SK-N-SH (cell line): ENCODE measurements at regions not wholly inside any gene's neighbourhood (a gene's known extent, or its start where the extent isn't known, plus 50 kb on each side); places are given as distances from the start of the nearest gene placed in this dataset.
A peak's percentile ranks its signal among the peaks of the same experiment; 100 is the strongest.

Source experiments
- CTCF ChIA-PET: fragments of 300-600, 350-600 bp; formaldehyde crosslinking; extraction: SDS; loops from one replicate; lab custom pipeline; 2021; lab: Yijun Ruan, JAX
- POLR2A ChIA-PET: fragments of 350-600 bp; sonication (Branson Sonifier 250); formaldehyde crosslinking; extraction: SDS; loops from one replicate; lab custom pipeline; 2020; ENCODE audit warnings: antibody characterized with exemption, inconsistent platforms; lab: Yijun Ruan, JAX
- DNase-seq: peaks from one replicate; pipeline ENCODE4 v3.0.0; 2012
- H2AFZ ChIP-seq: fragments of 200-600 bp; sonication (generic); 2 replicates; pipeline ENCODE4 v1.8.1; 2016; ENCODE audit warnings: antibody characterized with exemption, mild to moderate bottlenecking, low read depth
- H3F3A ChIP-seq: fragments of 200-600 bp; sonication (generic); replicated peaks from 2 replicates; pipeline ENCODE3; 2016; ENCODE audit warnings: antibody characterized with exemption, mild to moderate bottlenecking; ENCODE audit not compliant: insufficient read depth
- H3K27ac ChIP-seq, 2 experiments: fragments of 200-500 bp in 1 of 2; fragments of 200-600 bp in 1 of 2; sonication (Bioruptor generic) in 1 of 2; sonication (generic), shearing (Covaris generic) in 1 of 2; 2 replicates each; pipeline versions ENCODE4 v1.5.1 to v1.6.1; 2014 to 2016; ENCODE audit warnings: low read depth in 2 of 2, inconsistent platforms in 1 of 2, low read length in 1 of 2, mild to moderate bottlenecking in 1 of 2, mixed read lengths in 1 of 2
- H3K27me3 ChIP-seq: fragments of 200-600 bp; sonication (generic), shearing (Covaris generic); 2 replicates; pipeline ENCODE4 v1.6.1; 2016; ENCODE audit warnings: mixed run types; ENCODE audit not compliant: insufficient read depth
- H3K36me3 ChIP-seq, 2 experiments: fragments of 200-500 bp in 1 of 2; fragments of 200-600 bp in 1 of 2; sonication (Bioruptor generic) in 1 of 2; sonication (generic) in 1 of 2; replicated peaks in 1 of 2; 2 replicates each; pipeline versions ENCODE3 to v1.5.1; 2014 to 2016; ENCODE audit warnings: low read length in 1 of 2, mild to moderate bottlenecking in 1 of 2; ENCODE audit not compliant: insufficient read depth in 2 of 2, control insufficient read depth in 1 of 2
- H3K4me1 ChIP-seq, 2 experiments: fragments of 200-500 bp in 1 of 2; fragments of 200-600 bp in 1 of 2; sonication (Bioruptor generic) in 1 of 2; sonication (generic), shearing (Covaris generic) in 1 of 2; 2 replicates each; pipeline versions ENCODE4 v1.5.1 to v1.6.1; 2014 to 2016; ENCODE audit warnings: low read depth in 1 of 2, low read length in 1 of 2, mixed run types in 1 of 2; ENCODE audit not compliant: insufficient read depth in 2 of 2, control insufficient read depth in 1 of 2
- H3K4me2 ChIP-seq: fragments of 200-600 bp; sonication (generic), shearing (Covaris generic); 2 replicates; pipeline ENCODE4 v1.6.1; 2017; ENCODE audit warnings: mixed run types
- H3K4me3 ChIP-seq, 2 experiments: fragments of 200-500 bp in 1 of 2; fragments of 200-600 bp in 1 of 2; sonication (Bioruptor generic) in 1 of 2; sonication (generic), shearing (Covaris generic) in 1 of 2; 2 replicates each; pipeline versions ENCODE4 v1.5.1 to v1.8.1; 2014 to 2016; ENCODE audit warnings: low read depth in 2 of 2, inconsistent platforms in 1 of 2, low read length in 1 of 2, mild to moderate bottlenecking in 1 of 2, mixed read lengths in 1 of 2, moderate library complexity in 1 of 2
- H3K79me2 ChIP-seq: fragments of 200-600 bp; sonication (generic); 2 replicates; pipeline ENCODE4 v1.8.1; 2017; ENCODE audit warnings: mild to moderate bottlenecking; ENCODE audit not compliant: insufficient read depth
- H3K9ac ChIP-seq: fragments of 200-600 bp; sonication (generic); 2 replicates; pipeline ENCODE4 v1.6.1; 2017; ENCODE audit warnings: mixed run types
- H3K9me2 ChIP-seq: fragments of 200-600 bp; sonication (generic); 2 replicates; pipeline ENCODE4 v1.6.1; 2017; ENCODE audit warnings: mixed run types
- H3K9me3 ChIP-seq: fragments of 200-600 bp; sonication (generic); 2 replicates; pipeline ENCODE4 v1.6.1; 2017; ENCODE audit warnings: mixed run types, mild to moderate bottlenecking, moderate library complexity
- H4K20me1 ChIP-seq: fragments of 200-600 bp; sonication (generic); 2 replicates; pipeline ENCODE4 v1.6.1; 2017; ENCODE audit warnings: mild to moderate bottlenecking, mixed run types; ENCODE audit not compliant: insufficient read depth
- FOSL2 ChIP-seq: IDR thresholded peaks from 2 replicates; pipeline ENCODE4 v1.4.0; 2012; ENCODE audit warnings: low read depth, mild to moderate bottlenecking, moderate library complexity, borderline replicate concordance
- JUND ChIP-seq: IDR thresholded peaks from 2 replicates; pipeline ENCODE4 v1.4.0; 2012
- MXI1 ChIP-seq: IDR thresholded peaks from 2 replicates; pipeline ENCODE4 v1.6.1; 2012; ENCODE audit warnings: mild to moderate bottlenecking, low read depth, low read length, improper control_type of control experiment
- NFIC ChIP-seq: IDR thresholded peaks from 2 replicates; pipeline ENCODE4 v1.4.0; 2012; ENCODE audit warnings: borderline replicate concordance
- RAD21 ChIP-seq: IDR thresholded peaks from 2 replicates; pipeline ENCODE4 v1.6.1; 2012; ENCODE audit warnings: mild to moderate bottlenecking, low read length
- RFX5 ChIP-seq: IDR thresholded peaks from 2 replicates; pipeline ENCODE4 v1.6.1; 2012; ENCODE audit warnings: mild to moderate bottlenecking, improper control_type of control experiment, low read length
- TEAD4 ChIP-seq: IDR thresholded peaks from 2 replicates; pipeline ENCODE4 v1.4.0; 2012; ENCODE audit warnings: mild to moderate bottlenecking, borderline replicate concordance; ENCODE audit not compliant: insufficient read depth
- WGBS: methylation state at CpG from one replicate; pipeline ENCODE4 v1.1.6; 2017; ENCODE audit warnings: low lambda C conversion rate; 5-methylcytosine and 5-hydroxymethylcytosine counted together
- TF ChIP-seq, protein P1 (sequence below): IDR thresholded peaks from 2 replicates; pipeline ENCODE4 v1.4.0; 2012; ENCODE audit warnings: low read depth, borderline replicate concordance
- TF ChIP-seq, protein P2 (sequence below): IDR thresholded peaks from 2 replicates; pipeline ENCODE4; 2012
- TF ChIP-seq, protein P3 (sequence below): fragments of 150-350 bp; IDR thresholded peaks from 2 replicates; pipeline ENCODE4 v1.6.1; 2017; ENCODE audit warnings: antibody characterized with exemption, low read length, low read depth, borderline replicate concordance
- TF ChIP-seq, protein P4 (sequence below): fragments of 200-600 bp; sonication (generic); IDR thresholded peaks from 2 replicates; pipeline ENCODE4 v1.6.1; 2017; ENCODE audit warnings: antibody characterized with exemption, mild to moderate bottlenecking, moderate library complexity

DNA sequence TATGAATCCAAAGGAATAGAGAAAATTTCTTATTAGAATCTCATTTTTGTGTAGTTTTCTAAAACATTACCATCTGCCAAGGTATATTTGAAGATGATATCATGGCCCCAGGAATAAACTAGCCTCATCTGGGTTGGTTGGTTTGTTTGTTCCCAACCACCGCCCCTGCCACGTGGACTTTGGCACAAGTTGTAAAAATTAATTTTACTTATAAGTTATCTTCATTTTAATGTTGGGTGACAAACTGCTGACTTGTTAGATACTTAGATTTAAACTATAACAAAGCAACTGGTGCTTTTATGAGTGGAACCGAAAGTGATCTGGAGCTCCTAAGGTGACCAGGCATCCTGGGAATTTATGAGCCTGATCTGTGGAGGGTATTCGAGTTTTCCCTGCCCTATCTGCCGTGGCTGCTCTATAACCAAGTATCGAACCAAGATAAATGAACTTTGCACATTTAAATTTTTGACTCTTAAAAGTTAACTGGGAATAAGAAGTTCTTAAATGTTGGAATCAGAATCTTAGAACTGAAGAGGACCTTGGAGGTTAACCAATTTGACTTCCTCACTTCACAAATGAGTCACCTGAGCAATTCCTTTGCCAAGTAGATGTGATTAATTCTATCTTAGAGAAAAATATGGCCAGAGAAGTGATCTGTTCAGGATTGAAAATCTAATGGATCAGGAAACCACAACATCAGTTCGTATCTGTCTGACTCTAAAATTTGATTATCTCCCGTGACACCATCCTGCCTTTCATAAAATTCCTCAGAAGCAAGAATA is 129.1 kb upstream of the ARHGAP42 start:
- CTCF ChIA-PET = no interaction called here
- Histone ChIP-seq H3F3A (no peaks in the 10 kb centered on the region), H3K27ac (no peak overlapping the region), H3K9ac (no peak overlapping the region), H3K9me2 (no peaks in the 10 kb centered on the region), H3K9me3 (no peaks in the 10 kb centered on the region), H3K79me2 (no peaks in the 10 kb centered on the region), H3K4me1 (peaks cover 0 to 10% of the 10 kb centered on the region in 2 experiments; a peak in 2 of 4 replicates), H3K4me3 (no peak overlapping the region), H3K4me2 (peak overlapping the region; percentile 63; the same call in 1 of the 2 replicates), H2AFZ (no peak overlapping the region), H3K36me3 (no peaks in the 10 kb centered on the region), H3K27me3 (peaks cover 9% of the 10 kb centered on the region; the same call in 1 of the 2 replicates), H4K20me1 (no peaks in the 10 kb centered on the region)
- POLR2A ChIA-PET = no interaction called here
- TF ChIP-seq, protein P1, sequence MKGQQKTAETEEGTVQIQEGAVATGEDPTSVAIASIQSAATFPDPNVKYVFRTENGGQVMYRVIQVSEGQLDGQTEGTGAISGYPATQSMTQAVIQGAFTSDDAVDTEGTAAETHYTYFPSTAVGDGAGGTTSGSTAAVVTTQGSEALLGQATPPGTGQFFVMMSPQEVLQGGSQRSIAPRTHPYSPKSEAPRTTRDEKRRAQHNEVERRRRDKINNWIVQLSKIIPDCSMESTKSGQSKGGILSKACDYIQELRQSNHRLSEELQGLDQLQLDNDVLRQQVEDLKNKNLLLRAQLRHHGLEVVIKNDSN = no peak
- TF ChIP-seq, protein P2, sequence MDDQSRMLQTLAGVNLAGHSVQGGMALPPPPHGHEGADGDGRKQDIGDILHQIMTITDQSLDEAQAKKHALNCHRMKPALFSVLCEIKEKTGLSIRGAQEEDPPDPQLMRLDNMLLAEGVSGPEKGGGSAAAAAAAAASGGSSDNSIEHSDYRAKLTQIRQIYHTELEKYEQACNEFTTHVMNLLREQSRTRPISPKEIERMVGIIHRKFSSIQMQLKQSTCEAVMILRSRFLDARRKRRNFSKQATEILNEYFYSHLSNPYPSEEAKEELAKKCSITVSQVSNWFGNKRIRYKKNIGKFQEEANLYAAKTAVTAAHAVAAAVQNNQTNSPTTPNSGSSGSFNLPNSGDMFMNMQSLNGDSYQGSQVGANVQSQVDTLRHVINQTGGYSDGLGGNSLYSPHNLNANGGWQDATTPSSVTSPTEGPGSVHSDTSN = peak; percentile 39; the same call in 1 of the 2 replicates
- TF ChIP-seq NFIC (peak; percentile 30; the same call in 1 of the 2 replicates), FOSL2 (peak; percentile 31; the same call in 1 of the 2 replicates), RFX5 (no peak), TEAD4 (no peak)
- TF ChIP-seq, protein P3, sequence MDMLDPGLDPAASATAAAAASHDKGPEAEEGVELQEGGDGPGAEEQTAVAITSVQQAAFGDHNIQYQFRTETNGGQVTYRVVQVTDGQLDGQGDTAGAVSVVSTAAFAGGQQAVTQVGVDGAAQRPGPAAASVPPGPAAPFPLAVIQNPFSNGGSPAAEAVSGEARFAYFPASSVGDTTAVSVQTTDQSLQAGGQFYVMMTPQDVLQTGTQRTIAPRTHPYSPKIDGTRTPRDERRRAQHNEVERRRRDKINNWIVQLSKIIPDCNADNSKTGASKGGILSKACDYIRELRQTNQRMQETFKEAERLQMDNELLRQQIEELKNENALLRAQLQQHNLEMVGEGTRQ = no peak
- no peak for DNase-seq
- 5% methylated on average over 8 of the region's 8 CpGs for WGBS

DNA sequence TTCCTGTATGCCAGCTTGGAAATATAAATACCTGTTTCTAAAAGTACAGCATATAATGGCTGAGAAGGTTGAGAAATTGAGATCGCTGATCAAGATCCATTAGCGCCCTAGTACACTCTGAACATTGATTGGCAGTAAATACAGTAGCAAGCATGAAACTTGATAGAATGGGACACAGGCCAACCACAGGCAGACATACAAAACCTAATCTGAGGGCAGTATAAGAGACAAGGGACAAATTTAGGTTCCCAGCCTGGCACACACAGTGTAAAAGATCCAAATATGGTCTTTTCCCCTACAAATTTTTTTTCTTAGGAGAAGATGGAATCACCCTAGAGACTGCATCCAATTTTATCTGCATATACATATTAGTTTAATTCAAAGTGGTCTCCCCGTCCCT is 126.5 kb upstream of the ARHGAP42 start:
- TF ChIP-seq JUND (no peak), RAD21 (no peak), TEAD4 (no peak), MXI1 (no peak)
- TF ChIP-seq, protein P4, sequence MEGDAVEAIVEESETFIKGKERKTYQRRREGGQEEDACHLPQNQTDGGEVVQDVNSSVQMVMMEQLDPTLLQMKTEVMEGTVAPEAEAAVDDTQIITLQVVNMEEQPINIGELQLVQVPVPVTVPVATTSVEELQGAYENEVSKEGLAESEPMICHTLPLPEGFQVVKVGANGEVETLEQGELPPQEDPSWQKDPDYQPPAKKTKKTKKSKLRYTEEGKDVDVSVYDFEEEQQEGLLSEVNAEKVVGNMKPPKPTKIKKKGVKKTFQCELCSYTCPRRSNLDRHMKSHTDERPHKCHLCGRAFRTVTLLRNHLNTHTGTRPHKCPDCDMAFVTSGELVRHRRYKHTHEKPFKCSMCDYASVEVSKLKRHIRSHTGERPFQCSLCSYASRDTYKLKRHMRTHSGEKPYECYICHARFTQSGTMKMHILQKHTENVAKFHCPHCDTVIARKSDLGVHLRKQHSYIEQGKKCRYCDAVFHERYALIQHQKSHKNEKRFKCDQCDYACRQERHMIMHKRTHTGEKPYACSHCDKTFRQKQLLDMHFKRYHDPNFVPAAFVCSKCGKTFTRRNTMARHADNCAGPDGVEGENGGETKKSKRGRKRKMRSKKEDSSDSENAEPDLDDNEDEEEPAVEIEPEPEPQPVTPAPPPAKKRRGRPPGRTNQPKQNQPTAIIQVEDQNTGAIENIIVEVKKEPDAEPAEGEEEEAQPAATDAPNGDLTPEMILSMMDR = no peak
- ChIA-PET POLR2A (no interaction called here), CTCF (no interaction called here)
- H3K4me3 ChIP-seq = no peak overlapping the region
- H3K4me1 ChIP-seq = peaks cover 0 to 13% of the 10 kb centered on the region in 2 experiments; a peak in 2 of 4 replicates
- no peaks in the 10 kb centered on the region for H3K79me2 ChIP-seq
- no peak for DNase-seq
- H3K9ac ChIP-seq = no peak overlapping the region
- H2AFZ ChIP-seq = no peak overlapping the region
- 18% methylated on average over 3 of the region's 3 CpGs for WGBS
- H3K27me3 ChIP-seq = no peaks in the 10 kb centered on the region; the same call in 1 of the 2 replicates
- no peak overlapping the region for H3K27ac ChIP-seq
- H3K36me3 ChIP-seq = no peaks in the 10 kb centered on the region
- no peak overlapping the region for H3K4me2 ChIP-seq
- no peaks in the 10 kb centered on the region for H4K20me1 ChIP-seq
- H3F3A ChIP-seq = no peaks in the 10 kb centered on the region
- H3K9me2 ChIP-seq = no peaks in the 10 kb centered on the region
- H3K9me3 ChIP-seq = no peaks in the 10 kb centered on the region
